ENCODE measurements at regions not wholly inside any gene's neighbourhood (a gene's known extent, or its start where the extent isn't known, plus 50 kb on each side); places are given as distances from the start of the nearest gene placed in this dataset.

- TF ChIP-seq CTCF (IDR thresholded peaks at IDR 0.05; ENCODE audit: low read depth, low read length), result no peak
These were observed 191.7 kb upstream of the PMEPA1 start for GRCh38 chr20:57901526-57901925.

GRCh38 chr20:57900226-57900905, 190.6 kb upstream of the PMEPA1 start:
- no peak for TF ChIP-seq CTCF (IDR thresholded peaks at IDR 0.05; ENCODE audit: low read depth, low read length)
- no peak for DNase-seq (ENCODE audit: extremely low read depth, low read depth)

More at GRCh38 chr20:57901526-57901925, 191.7 kb upstream of the PMEPA1 start:
- no peak for DNase-seq (ENCODE audit: extremely low read depth, low read depth)

GRCh38 chr20:57899554-57899953, 189.7 kb upstream of the PMEPA1 start:
- TF ChIP-seq CTCF (IDR thresholded peaks at IDR 0.05; ENCODE audit: low read depth, low read length), result no peak
- DNase-seq (ENCODE audit: extremely low read depth, low read depth), result no peak

GRCh38 chr20:57898332-57898731, 188.5 kb upstream of the PMEPA1 start:
- no peak for TF ChIP-seq CTCF (IDR thresholded peaks at IDR 0.05; ENCODE audit: low read depth, low read length)
- DNase-seq (ENCODE audit: extremely low read depth, low read depth), result no peak

GRCh38 chr20:57897891-57898290, 188.1 kb upstream of the PMEPA1 start:
- no peak for DNase-seq (ENCODE audit: extremely low read depth, low read depth)
- no peak for TF ChIP-seq CTCF (IDR thresholded peaks at IDR 0.05; ENCODE audit: low read depth, low read length)

- no peak for DNase-seq (ENCODE audit: extremely low read depth, low read depth)
- TF ChIP-seq CTCF (IDR thresholded peaks at IDR 0.05; ENCODE audit: low read depth, low read length), result no peak
These were observed 187.5 kb upstream of the PMEPA1 start for GRCh38 chr20:57897156-57897874.

GRCh38 chr20:57896563-57896962, 186.7 kb upstream of the PMEPA1 start:
- no peak for TF ChIP-seq CTCF (IDR thresholded peaks at IDR 0.05; ENCODE audit: low read depth, low read length)
- no peak for DNase-seq (ENCODE audit: extremely low read depth, low read depth)
